ENCODE measurements at regions not wholly inside any gene's neighbourhood (a gene's known extent, or its start where the extent isn't known, plus 50 kb on each side); places are given as distances from the start of the nearest gene placed in this dataset.

GRCh38 chr9:108278341-108278740, 577.4 kb downstream of the ACTL7B start:
- dilution Hi-C loops (cut with MboI; ENCODE audit: extremely low pct_ligation_motif_present, low sequenced_read_pairs), result no loop called here
- no peaks in the 10 kb centered on the region for H3K9me3 ChIP-seq (replicated peaks; ENCODE audit: control insufficient read depth, insufficient read depth, low read length)
- intact Hi-C loops (cut with micrococcal nuclease), result loop anchor here (10.0 kb wide), 3 partner anchors 224 to 644 kb away; no protein-coding TSS in a partner anchor
- DNase-seq (ENCODE audit: low read depth, low spot score), result no peak
- no peak overlapping the region for H3K9ac ChIP-seq (replicated peaks; ENCODE audit: extremely low read depth, insufficient read depth, low read length)
- ChIA-PET CTCF (interaction anchor here (2.0 kb wide), 1 partner anchor 794 kb away, joined by 5 read pairs; no protein-coding TSS in a partner anchor), POLR2A (no interaction called here)
- H3K9me1 ChIP-seq (replicated peaks; ENCODE audit: control insufficient read depth, extremely low read depth, insufficient read depth, low read length), result no peaks in the 10 kb centered on the region
- H3K27me3 ChIP-seq (ENCODE audit: control insufficient read depth in 2 of 2, insufficient read depth in 2 of 2, low read length in 2 of 2), result no peaks in the 10 kb centered on the region
- H3K36me3 ChIP-seq (ENCODE audit: control insufficient read depth in 2 of 2, extremely low read depth in 1 of 2, insufficient read depth in 2 of 2, low read length in 2 of 2), result no peaks in the 10 kb centered on the region
- no peaks in the 10 kb centered on the region for H3K79me2 ChIP-seq (ENCODE audit: control insufficient read depth, insufficient read depth, low read length)
- H2AFZ ChIP-seq (ENCODE audit: low read depth, low read length), result no peak overlapping the region
- H3K27ac ChIP-seq (ENCODE audit: insufficient read depth, low read depth, low read length), result no peak overlapping the region
- no peak overlapping the region for H3K4me2 ChIP-seq (ENCODE audit: insufficient read depth, low read length)
- H3K4me3 ChIP-seq (replicated peaks in 1 of 3; ENCODE audit: insufficient read depth in 1 of 3, low read depth in 1 of 3, low read length in 3 of 3), result no peak overlapping the region
- H4K20me1 ChIP-seq (replicated peaks; ENCODE audit: control insufficient read depth, extremely low read depth, insufficient read depth, low read length), result no peaks in the 10 kb centered on the region
- no TSS peak for BruUV-seq (replicated peaks)
- no peaks in the 10 kb centered on the region for H3K4me1 ChIP-seq (ENCODE audit: control insufficient read depth, extremely low read depth, insufficient read depth, low read length)
- FAIRE-seq, result no peak
- TF ChIP-seq, protein P1, sequence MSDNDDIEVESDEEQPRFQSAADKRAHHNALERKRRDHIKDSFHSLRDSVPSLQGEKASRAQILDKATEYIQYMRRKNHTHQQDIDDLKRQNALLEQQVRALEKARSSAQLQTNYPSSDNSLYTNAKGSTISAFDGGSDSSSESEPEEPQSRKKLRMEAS (IDR thresholded peaks at IDR 0.05; ENCODE audit: insufficient read depth, insufficient read length), result no peak
- TF ChIP-seq CTCF (IDR thresholded peaks at IDR 0.05; ENCODE audit: extremely low read depth in 1 of 2, insufficient read depth in 1 of 2, low read depth in 1 of 2, low read length in 2 of 2), result no peak
- TF ChIP-seq MYC (IDR thresholded peaks at IDR 0.05; ENCODE audit: low read depth, low read length), result no peak
- TF ChIP-seq JUN (IDR thresholded peaks at IDR 0.05; ENCODE audit: borderline replicate concordance, insufficient read depth, insufficient read length, low read depth), result no peak
- no peak for TF ChIP-seq POLR2A (IDR thresholded peaks at IDR 0.05; ENCODE audit: low read depth, low read length)
- TF ChIP-seq POLR2AphosphoS5 (IDR thresholded peaks at IDR 0.05; ENCODE audit: insufficient read depth, low read depth, low read length), result no peak
- no peak for TF ChIP-seq GATA2 (IDR thresholded peaks at IDR 0.05; ENCODE audit: insufficient read depth, insufficient read length, low read depth, low read length)
- TF ChIP-seq FOS (IDR thresholded peaks at IDR 0.05; ENCODE audit: borderline replicate concordance, insufficient read depth, low read length), result no peak
- TF ChIP-seq EZH2 (IDR thresholded peaks at IDR 0.05; ENCODE audit: borderline replicate concordance, low read depth, low read length, severe bottlenecking), result no peak

All from endothelial cell of umbilical vein (primary cell).